ENCODE measurements at regions not wholly inside any gene's neighbourhood (a gene's known extent, or its start where the extent isn't known, plus 50 kb on each side); places are given as distances from the start of the nearest gene placed in this dataset.

- intact Hi-C loops (cut with micrococcal nuclease; ENCODE audit: unreplicated experiment) = no loop called here
- DNase-seq (ENCODE audit: low spot score) = no peak
- no peak overlapping the region for H3K27ac ChIP-seq (ENCODE audit: low read depth, low read length, poor library complexity, severe bottlenecking)
- BruUV-seq (replicated peaks) = no TSS peak
- POLR2A ChIA-PET (ENCODE audit: low non-redundant PET) = no interaction called here
- H3K36me3 ChIP-seq (ENCODE audit: insufficient read depth, low read length, poor library complexity, severe bottlenecking) = no peaks in the 10 kb centered on the region
- no peaks in the 10 kb centered on the region for H3K27me3 ChIP-seq (replicated peaks; ENCODE audit: insufficient read depth, low read depth, low read length, poor library complexity)
- H3K4me1 ChIP-seq (ENCODE audit: insufficient read depth, low read length, poor library complexity, severe bottlenecking) = no peaks in the 10 kb centered on the region
- H3K4me3 ChIP-seq (ENCODE audit: low read depth, low read length, poor library complexity, severe bottlenecking) = no peak overlapping the region
- TF ChIP-seq CTCF (conservative IDR thresholded peaks at IDR 0.05; ENCODE audit: low read depth, low read length) (no peak), EZH2 (IDR thresholded peaks at IDR 0.05; ENCODE audit: borderline replicate concordance, low read depth, low read length, poor library complexity, severe bottlenecking) (no peak)
- no peaks in the 10 kb centered on the region for H3K9me3 ChIP-seq (ENCODE audit: low read depth, low read length, poor library complexity, severe bottlenecking)
- CTCF ChIA-PET = no interaction called here
Observed at GRCh38 chr15:94587113-94587512, 355.8 kb downstream of the MCTP2 start.

GRCh38 chr15:94588993-94589392 is 357.6 kb downstream of the MCTP2 start:
- no peaks in the 10 kb centered on the region for H3K4me1 ChIP-seq (ENCODE audit: insufficient read depth, low read length, poor library complexity, severe bottlenecking)
- H3K27me3 ChIP-seq (replicated peaks; ENCODE audit: insufficient read depth, low read depth, low read length, poor library complexity) = no peaks in the 10 kb centered on the region
- H3K36me3 ChIP-seq (ENCODE audit: insufficient read depth, low read length, poor library complexity, severe bottlenecking) = no peaks in the 10 kb centered on the region
- H3K4me3 ChIP-seq (ENCODE audit: low read depth, low read length, poor library complexity, severe bottlenecking) = no peak overlapping the region
- no peak for TF ChIP-seq CTCF (conservative IDR thresholded peaks at IDR 0.05; ENCODE audit: low read depth, low read length)
- no peak for TF ChIP-seq EZH2 (IDR thresholded peaks at IDR 0.05; ENCODE audit: borderline replicate concordance, low read depth, low read length, poor library complexity, severe bottlenecking)
- no peaks in the 10 kb centered on the region for H3K9me3 ChIP-seq (ENCODE audit: low read depth, low read length, poor library complexity, severe bottlenecking)
- ChIA-PET POLR2A (ENCODE audit: low non-redundant PET) (no interaction called here), CTCF (no interaction called here)
- intact Hi-C loops (cut with micrococcal nuclease; ENCODE audit: unreplicated experiment) = no loop called here
- H3K27ac ChIP-seq (ENCODE audit: low read depth, low read length, poor library complexity, severe bottlenecking) = no peak overlapping the region
- no peak for DNase-seq (ENCODE audit: low spot score)
- BruUV-seq (replicated peaks) = no TSS peak

GRCh38 chr15:94592495-94592894 is 361.1 kb downstream of the MCTP2 start:
- TF ChIP-seq EZH2 (IDR thresholded peaks at IDR 0.05; ENCODE audit: borderline replicate concordance, low read depth, low read length, poor library complexity, severe bottlenecking) (no peak), CTCF (conservative IDR thresholded peaks at IDR 0.05; ENCODE audit: low read depth, low read length) (no peak)
- H3K4me1 ChIP-seq (ENCODE audit: insufficient read depth, low read length, poor library complexity, severe bottlenecking) = no peaks in the 10 kb centered on the region
- ChIA-PET POLR2A (ENCODE audit: low non-redundant PET) (no interaction called here), CTCF (no interaction called here)
- intact Hi-C loops (cut with micrococcal nuclease; ENCODE audit: unreplicated experiment) = no loop called here
- no TSS peak for BruUV-seq (replicated peaks)
- no peaks in the 10 kb centered on the region for H3K36me3 ChIP-seq (ENCODE audit: insufficient read depth, low read length, poor library complexity, severe bottlenecking)
- H3K27me3 ChIP-seq (replicated peaks; ENCODE audit: insufficient read depth, low read depth, low read length, poor library complexity) = no peaks in the 10 kb centered on the region
- H3K9me3 ChIP-seq (ENCODE audit: low read depth, low read length, poor library complexity, severe bottlenecking) = no peaks in the 10 kb centered on the region
- no peak overlapping the region for H3K27ac ChIP-seq (ENCODE audit: low read depth, low read length, poor library complexity, severe bottlenecking)
- DNase-seq (ENCODE audit: low spot score) = no peak
- H3K4me3 ChIP-seq (ENCODE audit: low read depth, low read length, poor library complexity, severe bottlenecking) = no peak overlapping the region
